ENCODE measurements at regions not wholly inside any gene's neighbourhood (a gene's known extent, or its start where the extent isn't known, plus 50 kb on each side); places are given as distances from the start of the nearest gene placed in this dataset.

DNA sequence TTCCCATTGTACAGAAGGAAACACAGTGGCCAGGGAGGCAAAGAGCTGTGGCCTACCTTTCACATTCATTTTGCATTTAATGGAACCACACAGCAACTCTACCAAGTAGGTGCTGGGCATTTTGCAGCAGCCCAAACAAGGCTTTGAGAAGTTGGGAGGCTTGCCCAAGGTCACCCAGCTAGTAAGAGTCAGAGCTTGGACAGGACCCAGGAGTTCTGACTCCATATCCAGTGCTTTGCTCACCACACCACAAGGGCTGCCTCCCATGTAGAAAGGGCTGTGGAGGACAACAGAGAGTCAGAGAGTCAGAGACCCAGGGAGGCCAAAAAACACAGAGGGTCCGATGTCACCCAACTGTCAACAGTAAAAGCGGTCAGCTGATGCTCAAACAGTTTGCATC lies 400.2 kb downstream of the BCL11B start:
- H3K27me3 ChIP-seq (ENCODE audit: insufficient read depth, poor library complexity, severe bottlenecking): no peaks in the 10 kb centered on the region
- DNase-seq (ENCODE audit: low read depth in 1 of 2, low spot score in 1 of 2): no peak
- TF ChIP-seq, protein P1, sequence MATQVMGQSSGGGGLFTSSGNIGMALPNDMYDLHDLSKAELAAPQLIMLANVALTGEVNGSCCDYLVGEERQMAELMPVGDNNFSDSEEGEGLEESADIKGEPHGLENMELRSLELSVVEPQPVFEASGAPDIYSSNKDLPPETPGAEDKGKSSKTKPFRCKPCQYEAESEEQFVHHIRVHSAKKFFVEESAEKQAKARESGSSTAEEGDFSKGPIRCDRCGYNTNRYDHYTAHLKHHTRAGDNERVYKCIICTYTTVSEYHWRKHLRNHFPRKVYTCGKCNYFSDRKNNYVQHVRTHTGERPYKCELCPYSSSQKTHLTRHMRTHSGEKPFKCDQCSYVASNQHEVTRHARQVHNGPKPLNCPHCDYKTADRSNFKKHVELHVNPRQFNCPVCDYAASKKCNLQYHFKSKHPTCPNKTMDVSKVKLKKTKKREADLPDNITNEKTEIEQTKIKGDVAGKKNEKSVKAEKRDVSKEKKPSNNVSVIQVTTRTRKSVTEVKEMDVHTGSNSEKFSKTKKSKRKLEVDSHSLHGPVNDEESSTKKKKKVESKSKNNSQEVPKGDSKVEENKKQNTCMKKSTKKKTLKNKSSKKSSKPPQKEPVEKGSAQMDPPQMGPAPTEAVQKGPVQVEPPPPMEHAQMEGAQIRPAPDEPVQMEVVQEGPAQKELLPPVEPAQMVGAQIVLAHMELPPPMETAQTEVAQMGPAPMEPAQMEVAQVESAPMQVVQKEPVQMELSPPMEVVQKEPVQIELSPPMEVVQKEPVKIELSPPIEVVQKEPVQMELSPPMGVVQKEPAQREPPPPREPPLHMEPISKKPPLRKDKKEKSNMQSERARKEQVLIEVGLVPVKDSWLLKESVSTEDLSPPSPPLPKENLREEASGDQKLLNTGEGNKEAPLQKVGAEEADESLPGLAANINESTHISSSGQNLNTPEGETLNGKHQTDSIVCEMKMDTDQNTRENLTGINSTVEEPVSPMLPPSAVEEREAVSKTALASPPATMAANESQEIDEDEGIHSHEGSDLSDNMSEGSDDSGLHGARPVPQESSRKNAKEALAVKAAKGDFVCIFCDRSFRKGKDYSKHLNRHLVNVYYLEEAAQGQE (IDR thresholded peaks at IDR 0.05; ENCODE audit: insufficient replicate concordance, low read depth): no peak
- TF ChIP-seq, protein P2, sequence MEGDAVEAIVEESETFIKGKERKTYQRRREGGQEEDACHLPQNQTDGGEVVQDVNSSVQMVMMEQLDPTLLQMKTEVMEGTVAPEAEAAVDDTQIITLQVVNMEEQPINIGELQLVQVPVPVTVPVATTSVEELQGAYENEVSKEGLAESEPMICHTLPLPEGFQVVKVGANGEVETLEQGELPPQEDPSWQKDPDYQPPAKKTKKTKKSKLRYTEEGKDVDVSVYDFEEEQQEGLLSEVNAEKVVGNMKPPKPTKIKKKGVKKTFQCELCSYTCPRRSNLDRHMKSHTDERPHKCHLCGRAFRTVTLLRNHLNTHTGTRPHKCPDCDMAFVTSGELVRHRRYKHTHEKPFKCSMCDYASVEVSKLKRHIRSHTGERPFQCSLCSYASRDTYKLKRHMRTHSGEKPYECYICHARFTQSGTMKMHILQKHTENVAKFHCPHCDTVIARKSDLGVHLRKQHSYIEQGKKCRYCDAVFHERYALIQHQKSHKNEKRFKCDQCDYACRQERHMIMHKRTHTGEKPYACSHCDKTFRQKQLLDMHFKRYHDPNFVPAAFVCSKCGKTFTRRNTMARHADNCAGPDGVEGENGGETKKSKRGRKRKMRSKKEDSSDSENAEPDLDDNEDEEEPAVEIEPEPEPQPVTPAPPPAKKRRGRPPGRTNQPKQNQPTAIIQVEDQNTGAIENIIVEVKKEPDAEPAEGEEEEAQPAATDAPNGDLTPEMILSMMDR (IDR thresholded peaks at IDR 0.05; ENCODE audit: insufficient read depth, low read length): no peak
- TF ChIP-seq SPI1 (IDR thresholded peaks at IDR 0.05; ENCODE audit: borderline replicate concordance, low read depth): no peak
- TF ChIP-seq POLR2AphosphoS5 (IDR thresholded peaks at IDR 0.05; ENCODE audit: low read depth): no peak
- no peak for TF ChIP-seq GABPA (IDR thresholded peaks at IDR 0.05; ENCODE audit: low read depth)
- H3K4me3 ChIP-seq (replicated peaks; ENCODE audit: insufficient read depth, low read length): no peak overlapping the region
- H3K27ac ChIP-seq (replicated peaks): no peak overlapping the region

DNA sequence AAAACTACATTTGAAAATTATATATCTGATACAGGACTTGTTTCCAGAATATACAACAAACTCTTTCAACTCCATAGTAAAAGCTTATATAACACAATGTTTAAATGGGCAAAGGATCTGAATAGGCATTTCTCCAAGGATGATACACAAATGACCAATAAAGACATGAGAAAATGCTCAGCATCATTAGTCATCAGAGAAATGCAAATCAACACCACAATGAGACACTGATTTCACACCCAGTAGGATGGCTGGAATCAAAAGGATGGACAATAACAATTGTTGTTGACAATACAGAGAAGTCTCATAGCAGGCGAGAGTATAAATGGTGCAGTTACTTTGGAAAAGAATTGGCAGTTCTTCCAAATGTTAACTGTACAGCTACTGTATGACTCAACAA lies 394.9 kb downstream of the BCL11B start:
- no peak overlapping the region for H3K27ac ChIP-seq (replicated peaks)
- no peak for TF ChIP-seq POLR2AphosphoS5 (IDR thresholded peaks at IDR 0.05; ENCODE audit: low read depth)
- TF ChIP-seq GABPA (IDR thresholded peaks at IDR 0.05; ENCODE audit: low read depth): no peak
- TF ChIP-seq, protein P2 (IDR thresholded peaks at IDR 0.05; ENCODE audit: insufficient read depth, low read length): no peak
- no peak for TF ChIP-seq SPI1 (IDR thresholded peaks at IDR 0.05; ENCODE audit: borderline replicate concordance, low read depth)
- no peak overlapping the region for H3K4me3 ChIP-seq (replicated peaks; ENCODE audit: insufficient read depth, low read length)
- no peak for DNase-seq (ENCODE audit: low read depth in 1 of 2, low spot score in 1 of 2)
- H3K27me3 ChIP-seq (ENCODE audit: insufficient read depth, poor library complexity, severe bottlenecking): no peaks in the 10 kb centered on the region

DNA sequence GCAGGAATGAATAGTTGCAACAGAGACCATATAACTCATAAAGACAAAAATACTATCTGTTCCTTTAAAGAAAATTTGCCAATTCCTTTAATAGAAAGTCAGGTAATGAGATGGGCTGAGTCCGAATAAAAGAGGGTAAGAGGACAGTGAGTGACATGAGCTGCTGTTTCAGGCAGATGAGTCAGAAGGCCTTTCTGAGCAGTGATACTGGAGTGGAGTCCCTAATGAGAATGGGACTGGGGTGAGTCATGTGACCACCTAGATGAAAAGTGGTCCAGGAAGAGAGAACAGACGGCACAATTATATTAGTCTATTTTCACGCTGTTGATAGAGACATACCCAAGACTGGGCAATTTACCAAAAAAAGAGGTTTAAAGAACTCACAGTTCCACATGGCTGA lies 393.7 kb downstream of the BCL11B start:
- no peak overlapping the region for H3K4me3 ChIP-seq (replicated peaks; ENCODE audit: insufficient read depth, low read length)
- TF ChIP-seq, protein P1 (IDR thresholded peaks at IDR 0.05; ENCODE audit: insufficient replicate concordance, low read depth): no peak
- TF ChIP-seq SPI1 (IDR thresholded peaks at IDR 0.05; ENCODE audit: borderline replicate concordance, low read depth) (no peak), POLR2AphosphoS5 (IDR thresholded peaks at IDR 0.05; ENCODE audit: low read depth) (no peak), GABPA (IDR thresholded peaks at IDR 0.05; ENCODE audit: low read depth) (no peak)
- TF ChIP-seq, protein P2 (IDR thresholded peaks at IDR 0.05; ENCODE audit: insufficient read depth, low read length): no peak
- DNase-seq (ENCODE audit: low read depth in 1 of 2, low spot score in 1 of 2): no peak
- no peaks in the 10 kb centered on the region for H3K27me3 ChIP-seq (ENCODE audit: insufficient read depth, poor library complexity, severe bottlenecking)
- H3K27ac ChIP-seq (replicated peaks): no peak overlapping the region

DNA sequence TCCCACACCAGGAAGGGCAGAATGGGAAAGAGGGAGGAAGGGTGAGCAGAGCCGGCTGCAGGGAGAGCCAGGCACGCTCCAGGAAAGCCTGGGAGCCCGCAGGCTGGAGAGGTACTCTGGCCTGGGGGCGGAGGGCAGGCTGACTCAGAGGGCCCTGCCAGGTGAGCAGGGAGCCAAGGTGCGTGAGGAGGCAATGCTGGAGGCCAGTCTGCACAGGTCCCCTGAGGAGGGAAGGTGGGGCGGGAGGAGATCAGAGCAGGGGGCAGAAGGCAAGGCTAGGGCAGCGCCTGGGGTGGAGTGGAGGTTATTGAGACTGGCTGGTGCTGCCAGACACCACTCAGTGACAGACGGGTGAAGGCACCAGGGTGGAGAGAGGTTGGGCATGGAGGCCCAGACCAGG lies 385.0 kb downstream of the BCL11B start:
- Histone ChIP-seq H3K27ac (replicated peaks) (no peak overlapping the region), H3K4me3 (replicated peaks; ENCODE audit: insufficient read depth, low read length) (no peak overlapping the region), H3K27me3 (ENCODE audit: insufficient read depth, poor library complexity, severe bottlenecking) (no peaks in the 10 kb centered on the region)
- TF ChIP-seq, protein P2 (IDR thresholded peaks at IDR 0.05; ENCODE audit: insufficient read depth, low read length): no peak
- TF ChIP-seq, protein P1 (IDR thresholded peaks at IDR 0.05; ENCODE audit: insufficient replicate concordance, low read depth): no peak
- TF ChIP-seq SPI1 (IDR thresholded peaks at IDR 0.05; ENCODE audit: borderline replicate concordance, low read depth) (no peak), POLR2AphosphoS5 (IDR thresholded peaks at IDR 0.05; ENCODE audit: low read depth) (no peak), GABPA (IDR thresholded peaks at IDR 0.05; ENCODE audit: low read depth) (no peak)
- no peak for DNase-seq (ENCODE audit: low read depth in 1 of 2, low spot score in 1 of 2)
